Fibroblast of lung (primary cell): ENCODE measurements at regions not wholly inside any gene's neighbourhood (a gene's known extent, or its start where the extent isn't known, plus 50 kb on each side); places are given as distances from the start of the nearest gene placed in this dataset.

Experiments
- DNase-seq, 2 donors: peaks; one replicate each; pipeline versions ENCODE4 v3.0.0 to v3.0.0-alpha.2; 2010; ENCODE audit warnings: low read depth in 2 of 2
- H2AFZ ChIP-seq: 2 replicates; pipeline ENCODE4 v1.5.1; 2012; ENCODE audit warnings: low read length, control low read depth, inconsistent platforms
- H3K27ac ChIP-seq: 2 replicates; pipeline ENCODE4 v1.5.1; 2011; ENCODE audit warnings: low read length, control low read depth; ENCODE audit not compliant: insufficient read depth
- H3K27me3 ChIP-seq: 2 replicates; pipeline ENCODE4 v1.5.1; 2011; ENCODE audit warnings: mild to moderate bottlenecking, low read length; ENCODE audit not compliant: control insufficient read depth, insufficient read depth
- H3K36me3 ChIP-seq: 2 replicates; pipeline ENCODE4 v1.5.1; 2011; ENCODE audit warnings: low read length; ENCODE audit not compliant: control insufficient read depth, insufficient read depth
- H3K4me1 ChIP-seq: 2 replicates; pipeline ENCODE4 v1.5.1; 2011; ENCODE audit warnings: low read length; ENCODE audit not compliant: control insufficient read depth, insufficient read depth; ENCODE audit errors: extremely low read depth
- H3K4me2 ChIP-seq: 2 replicates; pipeline ENCODE4 v1.5.1; 2011; ENCODE audit warnings: low read length, control low read depth; ENCODE audit not compliant: insufficient read depth; ENCODE audit errors: extremely low read depth
- H3K4me3 ChIP-seq, 4 experiments: fragments of 200-600 bp in 1 of 4; sonication (generic) in 1 of 4; replicated peaks in 1 of 4; 2 replicates each; pipeline ENCODE4 v1.5.1; 2011 to 2016; ENCODE audit warnings: low read length in 4 of 4, low read depth in 3 of 4, mild to moderate bottlenecking in 3 of 4, control low read depth in 2 of 4, inconsistent platforms in 1 of 4, mixed read lengths in 1 of 4; ENCODE audit not compliant: insufficient read depth in 1 of 4; ENCODE audit errors: control extremely low read depth in 1 of 4
- H3K79me2 ChIP-seq: 2 replicates; pipeline ENCODE4 v1.5.1; 2012; ENCODE audit warnings: mild to moderate bottlenecking, low read length, inconsistent platforms; ENCODE audit not compliant: control insufficient read depth, insufficient read depth
- H3K9ac ChIP-seq: 2 replicates; pipeline ENCODE4 v1.5.1; 2011; ENCODE audit warnings: mild to moderate bottlenecking, low read length, control low read depth; ENCODE audit not compliant: insufficient read depth
- H3K9me3 ChIP-seq: 2 replicates; pipeline ENCODE4 v1.5.1; 2012; ENCODE audit warnings: low read depth, low read length; ENCODE audit not compliant: control insufficient read depth, insufficient read depth
- H4K20me1 ChIP-seq: 2 replicates; pipeline ENCODE4 v1.5.1; 2011; ENCODE audit warnings: low read length; ENCODE audit not compliant: control insufficient read depth, insufficient read depth; ENCODE audit errors: extremely low read depth
- EZH2 ChIP-seq: IDR thresholded peaks from 2 replicates; pipeline ENCODE4 v1.5.1; 2012; ENCODE audit warnings: low read length, control low read depth, mild to moderate bottlenecking; ENCODE audit errors: missing control alignments
- TF ChIP-seq, protein P1 (sequence below), 2 donors: IDR thresholded peaks in 1 of 2; conservative IDR thresholded peaks in 1 of 2; 1 replicate in 1 of 2; 2 replicates in 1 of 2; pipeline ENCODE4 v1.5.1; 2011 to 2012; ENCODE audit warnings: low read length in 2 of 2, control low read depth in 1 of 2, inconsistent platforms in 1 of 2, low read depth in 1 of 2, mild to moderate bottlenecking in 1 of 2

DNA sequence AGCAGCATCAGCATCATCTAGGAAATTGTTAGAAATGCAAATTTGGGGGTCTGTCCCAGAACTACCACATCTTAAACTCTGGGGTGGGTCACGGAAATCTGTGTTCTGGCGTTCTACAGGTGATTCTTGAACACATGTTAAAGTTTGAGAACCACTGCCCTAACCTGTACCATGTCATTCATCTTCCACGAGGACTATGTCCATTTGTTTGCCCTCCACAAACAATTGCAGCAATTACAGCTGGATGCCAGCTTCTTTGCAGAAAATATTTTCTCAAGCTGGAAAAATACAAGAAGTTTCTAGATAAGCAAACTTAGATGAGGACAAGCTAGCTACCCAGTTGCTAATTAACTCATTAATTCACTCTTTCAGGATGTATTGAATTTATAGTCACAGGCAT lies 54.1 kb downstream of the MAFB start:
- no peaks in the 10 kb centered on the region for H3K4me1 ChIP-seq
- no peak overlapping the region for H3K27ac ChIP-seq
- H4K20me1 ChIP-seq: no peaks in the 10 kb centered on the region
- no peak overlapping the region for H3K4me3 ChIP-seq
- no peak overlapping the region for H3K9ac ChIP-seq
- no peak for DNase-seq
- no peaks in the 10 kb centered on the region for H3K36me3 ChIP-seq
- TF ChIP-seq, protein P1, sequence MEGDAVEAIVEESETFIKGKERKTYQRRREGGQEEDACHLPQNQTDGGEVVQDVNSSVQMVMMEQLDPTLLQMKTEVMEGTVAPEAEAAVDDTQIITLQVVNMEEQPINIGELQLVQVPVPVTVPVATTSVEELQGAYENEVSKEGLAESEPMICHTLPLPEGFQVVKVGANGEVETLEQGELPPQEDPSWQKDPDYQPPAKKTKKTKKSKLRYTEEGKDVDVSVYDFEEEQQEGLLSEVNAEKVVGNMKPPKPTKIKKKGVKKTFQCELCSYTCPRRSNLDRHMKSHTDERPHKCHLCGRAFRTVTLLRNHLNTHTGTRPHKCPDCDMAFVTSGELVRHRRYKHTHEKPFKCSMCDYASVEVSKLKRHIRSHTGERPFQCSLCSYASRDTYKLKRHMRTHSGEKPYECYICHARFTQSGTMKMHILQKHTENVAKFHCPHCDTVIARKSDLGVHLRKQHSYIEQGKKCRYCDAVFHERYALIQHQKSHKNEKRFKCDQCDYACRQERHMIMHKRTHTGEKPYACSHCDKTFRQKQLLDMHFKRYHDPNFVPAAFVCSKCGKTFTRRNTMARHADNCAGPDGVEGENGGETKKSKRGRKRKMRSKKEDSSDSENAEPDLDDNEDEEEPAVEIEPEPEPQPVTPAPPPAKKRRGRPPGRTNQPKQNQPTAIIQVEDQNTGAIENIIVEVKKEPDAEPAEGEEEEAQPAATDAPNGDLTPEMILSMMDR (conservative IDR thresholded peaks at IDR 0.05 in 1 of 2, IDR thresholded peaks at IDR 0.05 in 1 of 2; ENCODE audit: low read depth in 1 of 2, low read length in 2 of 2): no peak
- TF ChIP-seq EZH2: no peak
- no peak overlapping the region for H3K4me2 ChIP-seq
- H3K79me2 ChIP-seq: no peaks in the 10 kb centered on the region
- no peaks in the 10 kb centered on the region for H3K9me3 ChIP-seq
- H2AFZ ChIP-seq: no peak overlapping the region
- H3K27me3 ChIP-seq: no peaks in the 10 kb centered on the region

DNA sequence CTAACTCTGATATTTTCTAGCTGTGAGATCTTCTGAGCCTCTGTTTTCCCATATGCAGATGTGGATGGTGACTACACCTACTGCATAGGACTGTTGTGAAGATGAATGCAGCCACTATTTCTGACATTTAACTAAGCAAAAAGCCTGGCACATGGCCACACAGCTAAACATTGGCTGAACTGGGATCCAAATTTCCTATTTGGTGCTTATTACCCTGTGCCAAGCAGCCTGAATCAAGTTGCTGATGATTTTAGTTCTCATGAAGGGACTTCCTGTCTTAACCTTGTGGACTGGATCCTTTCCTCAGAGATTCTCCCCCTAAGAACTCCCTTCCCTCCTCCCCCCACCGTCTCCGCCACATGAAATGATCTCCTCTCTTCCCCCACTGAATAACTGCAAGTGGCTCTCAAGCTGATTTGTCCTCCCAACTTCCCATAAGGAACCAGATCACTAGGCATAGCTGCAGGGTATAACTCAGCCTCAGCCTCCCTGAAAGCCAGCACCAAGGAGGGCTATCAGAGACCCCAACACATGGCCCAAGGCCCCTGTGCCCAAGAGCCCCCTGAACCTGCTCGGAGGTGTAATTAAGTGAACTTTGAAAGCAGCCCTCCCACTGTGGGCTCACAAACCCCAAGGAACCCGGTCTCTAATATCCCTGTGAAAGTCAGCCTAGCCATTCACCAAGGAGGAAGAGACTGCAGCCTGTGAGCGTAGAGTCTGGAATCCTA lies 55.7 kb downstream of the MAFB start:
- no peaks in the 10 kb centered on the region for H3K79me2 ChIP-seq

DNA sequence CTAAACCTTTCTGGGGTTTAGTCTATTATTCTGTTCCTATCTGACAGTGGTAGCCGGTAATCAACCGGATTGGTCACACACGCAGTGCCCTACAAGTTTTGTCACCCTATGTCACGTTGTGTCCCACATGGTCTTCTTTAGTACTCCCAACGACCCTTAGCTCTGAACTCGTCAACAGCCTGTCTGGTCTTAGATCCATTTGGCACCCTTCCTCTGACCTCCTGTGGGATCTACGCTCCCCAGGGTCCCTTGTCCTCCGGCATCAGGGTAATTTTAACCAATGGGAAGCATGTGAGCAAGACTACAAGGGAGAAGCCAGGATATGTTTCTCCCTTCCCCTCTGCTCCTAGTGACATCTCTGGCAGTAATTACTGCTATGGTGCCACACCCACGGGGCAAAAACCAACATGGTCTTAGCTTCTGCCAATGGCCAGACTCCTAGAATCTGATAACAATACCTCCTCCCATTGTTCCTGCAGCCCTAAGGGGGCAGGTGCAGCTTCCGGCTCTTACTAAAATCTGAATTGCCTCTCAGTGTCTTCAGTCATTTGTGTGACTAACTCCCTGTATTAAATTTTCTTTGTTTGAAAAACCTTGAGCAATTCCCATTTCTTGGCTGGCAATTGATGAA lies 56.6 kb downstream of the MAFB start:
- DNase-seq: no peak
- no peaks in the 10 kb centered on the region for H3K27me3 ChIP-seq
- no peak overlapping the region for H2AFZ ChIP-seq
- no peaks in the 10 kb centered on the region for H4K20me1 ChIP-seq
- H3K4me3 ChIP-seq: no peak overlapping the region
- H3K4me1 ChIP-seq: no peaks in the 10 kb centered on the region
- no peaks in the 10 kb centered on the region for H3K9me3 ChIP-seq
- no peak overlapping the region for H3K4me2 ChIP-seq
- no peak for TF ChIP-seq EZH2
- TF ChIP-seq, protein P1 (conservative IDR thresholded peaks at IDR 0.05 in 1 of 2, IDR thresholded peaks at IDR 0.05 in 1 of 2; ENCODE audit: low read depth in 1 of 2, low read length in 2 of 2): no peak
- H3K79me2 ChIP-seq: no peaks in the 10 kb centered on the region
- no peak overlapping the region for H3K27ac ChIP-seq
- no peak overlapping the region for H3K9ac ChIP-seq
- H3K36me3 ChIP-seq: no peaks in the 10 kb centered on the region

More for the DNA sequence above, 55.7 kb downstream of the MAFB start:
- no peak overlapping the region for H3K4me2 ChIP-seq
- no peaks in the 10 kb centered on the region for H3K36me3 ChIP-seq
- H4K20me1 ChIP-seq: no peaks in the 10 kb centered on the region
- no peak overlapping the region for H3K4me3 ChIP-seq
- DNase-seq: no peak
- H3K27ac ChIP-seq: no peak overlapping the region
- H3K4me1 ChIP-seq: no peaks in the 10 kb centered on the region
- no peak overlapping the region for H3K9ac ChIP-seq
- H3K9me3 ChIP-seq: no peaks in the 10 kb centered on the region
- H2AFZ ChIP-seq: no peak overlapping the region
- no peaks in the 10 kb centered on the region for H3K27me3 ChIP-seq
- TF ChIP-seq EZH2: no peak
- TF ChIP-seq, protein P1 (conservative IDR thresholded peaks at IDR 0.05 in 1 of 2, IDR thresholded peaks at IDR 0.05 in 1 of 2; ENCODE audit: low read depth in 1 of 2, low read length in 2 of 2): no peak
